ENCODE measurements at regions not wholly inside any gene's neighbourhood (a gene's known extent, or its start where the extent isn't known, plus 50 kb on each side); places are given as distances from the start of the nearest gene placed in this dataset.

DNA sequence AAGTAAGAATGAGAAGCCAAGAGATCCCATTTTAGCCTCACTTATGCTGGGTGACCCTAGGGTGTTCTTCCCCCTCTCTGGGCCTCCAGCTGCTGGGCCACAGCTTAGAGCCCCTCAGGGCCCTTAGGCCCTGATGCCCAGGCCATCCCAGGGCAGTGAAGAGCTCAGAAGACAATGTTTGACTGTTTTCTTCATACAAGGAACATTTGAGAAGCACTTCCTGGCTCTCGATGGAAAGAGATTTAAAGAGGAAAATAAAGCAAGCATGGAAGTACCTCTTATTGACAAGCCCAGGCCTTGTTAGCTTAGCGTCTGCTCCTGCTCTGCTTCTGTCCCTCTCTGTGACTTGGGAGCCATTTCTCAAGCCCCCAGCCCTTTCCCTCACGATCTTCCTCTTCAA lies 165.9 kb upstream of the SMIM23 start:
- H3K27ac ChIP-seq = no peak overlapping the region
- no peak overlapping the region for H3K4me2 ChIP-seq
- no peaks in the 10 kb centered on the region for H3K4me1 ChIP-seq
- no peaks in the 10 kb centered on the region for H3K27me3 ChIP-seq
- TF ChIP-seq Cebpa-rat (IDR thresholded peaks at IDR 0.05) = no peak
- H3K9me3 ChIP-seq = no peaks in the 10 kb centered on the region
- H4K20me1 ChIP-seq = no peaks in the 10 kb centered on the region
- no peaks in the 10 kb centered on the region for H3K36me3 ChIP-seq
- H3K4me3 ChIP-seq = no peak overlapping the region
- H3K9ac ChIP-seq = no peak overlapping the region

DNA sequence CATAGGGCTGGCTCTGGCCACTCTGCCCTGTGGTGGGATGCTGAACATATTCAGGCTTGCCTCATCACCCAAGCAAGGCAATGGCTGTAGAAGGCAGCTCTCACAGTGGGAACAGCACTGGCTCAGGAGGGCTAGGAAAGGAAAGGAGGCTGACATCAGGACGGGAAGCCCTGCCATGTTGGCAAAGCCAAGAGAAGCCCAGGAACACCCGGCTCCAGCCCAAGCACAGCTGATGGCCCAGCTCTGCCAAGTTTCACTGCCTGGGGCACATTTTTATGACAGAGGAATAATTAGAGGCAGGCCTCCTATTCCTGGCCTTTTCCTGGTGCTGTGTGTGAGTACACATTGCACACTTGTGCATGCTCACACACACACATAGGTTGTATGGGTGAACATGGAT lies 163.6 kb upstream of the SMIM23 start:
- no peak for TF ChIP-seq Cebpa-rat (IDR thresholded peaks at IDR 0.05)
- Histone ChIP-seq H3K9me3 (no peaks in the 10 kb centered on the region), H4K20me1 (no peaks in the 10 kb centered on the region), H3K36me3 (no peaks in the 10 kb centered on the region), H3K27me3 (no peaks in the 10 kb centered on the region), H3K4me2 (no peak overlapping the region), H3K27ac (no peak overlapping the region), H3K9ac (no peak overlapping the region), H3K4me3 (no peak overlapping the region), H3K4me1 (no peaks in the 10 kb centered on the region)

DNA sequence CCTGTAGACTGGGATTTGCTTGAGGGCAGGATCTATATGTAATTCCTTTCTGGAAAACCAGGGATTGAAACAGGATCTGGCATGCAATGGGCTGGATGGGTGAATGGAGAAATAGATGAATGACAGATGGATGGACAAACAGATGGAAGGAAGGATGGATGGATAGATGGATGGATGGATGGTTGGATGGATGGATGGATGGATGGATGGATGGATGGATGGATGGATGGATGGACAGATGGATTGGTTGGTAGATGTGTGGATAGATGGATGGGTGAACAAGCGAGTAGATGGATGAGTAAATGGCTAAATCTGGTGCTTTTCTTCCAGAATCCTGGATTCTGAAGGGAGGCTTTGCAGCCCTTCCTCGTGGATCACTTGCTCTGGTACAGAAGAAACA lies 162.5 kb upstream of the SMIM23 start:
- H3K4me1 ChIP-seq = no peaks in the 10 kb centered on the region
- no peak overlapping the region for H3K4me2 ChIP-seq
- H3K4me3 ChIP-seq = no peak overlapping the region
- no peaks in the 10 kb centered on the region for H3K27me3 ChIP-seq
- no peaks in the 10 kb centered on the region for H3K36me3 ChIP-seq
- no peaks in the 10 kb centered on the region for H3K9me3 ChIP-seq
- no peaks in the 10 kb centered on the region for H4K20me1 ChIP-seq
- no peak overlapping the region for H3K9ac ChIP-seq
- H3K27ac ChIP-seq = no peak overlapping the region
- no peak for TF ChIP-seq Cebpa-rat (IDR thresholded peaks at IDR 0.05)

DNA sequence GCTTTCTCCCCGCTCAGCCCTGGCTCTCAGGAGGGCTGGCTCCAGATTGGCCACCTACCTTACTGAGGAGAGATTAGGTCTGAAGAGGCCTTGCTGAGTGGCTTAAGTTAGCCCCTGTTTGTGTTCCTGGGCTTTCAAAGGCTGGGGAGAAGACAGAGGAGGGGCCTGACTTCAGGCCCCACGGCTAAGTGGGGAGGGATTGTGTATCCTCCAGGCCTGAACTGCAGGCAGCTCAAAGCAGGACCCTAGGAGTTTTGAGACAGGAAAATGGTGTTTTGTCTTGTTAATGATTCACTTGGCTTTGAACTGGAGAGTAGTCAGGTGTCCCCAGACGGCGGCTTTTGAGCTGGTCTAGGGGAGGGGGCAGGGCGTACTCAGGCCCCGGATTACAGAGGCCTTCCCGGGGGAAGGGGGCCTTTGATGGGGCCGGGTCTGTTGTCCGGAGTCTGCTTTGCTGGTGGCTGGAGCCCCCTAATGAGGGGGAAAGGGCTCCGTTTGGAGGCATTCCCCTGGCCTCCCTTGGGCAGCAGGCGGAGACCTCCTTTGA lies 162.0 kb upstream of the SMIM23 start:
- Histone ChIP-seq H3K4me1 (no peaks in the 10 kb centered on the region), H3K27me3 (no peaks in the 10 kb centered on the region), H3K4me3 (no peak overlapping the region), H3K27ac (no peak overlapping the region), H4K20me1 (no peaks in the 10 kb centered on the region), H3K4me2 (no peak overlapping the region), H3K9me3 (no peaks in the 10 kb centered on the region), H3K9ac (no peak overlapping the region), H3K36me3 (no peaks in the 10 kb centered on the region)
- TF ChIP-seq Cebpa-rat (IDR thresholded peaks at IDR 0.05) = no peak

DNA sequence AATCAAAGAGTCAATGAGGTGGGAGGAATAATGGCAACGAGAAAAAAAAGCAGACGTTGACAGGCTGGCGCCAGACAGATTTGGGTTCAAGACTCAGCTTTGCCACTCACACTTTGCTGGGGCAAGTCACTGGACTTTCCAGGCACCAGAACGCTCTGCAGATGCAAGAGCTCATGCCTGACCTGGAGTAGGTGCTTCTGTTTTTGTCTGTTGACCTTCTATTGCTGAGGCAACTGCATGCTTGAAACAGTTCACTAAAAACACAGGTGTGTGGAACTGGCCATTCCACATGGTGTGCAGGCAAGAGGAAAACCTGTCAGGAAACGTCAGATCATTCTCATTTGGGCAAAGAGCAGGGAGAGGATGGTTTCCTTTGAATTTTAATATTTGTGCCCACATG lies 161.2 kb upstream of the SMIM23 start:
- H3K4me1 ChIP-seq = peaks cover 2% of the 10 kb centered on the region
- H3K4me2 ChIP-seq = no peak overlapping the region
- TF ChIP-seq Cebpa-rat (IDR thresholded peaks at IDR 0.05) = no peak
- no peak overlapping the region for H3K9ac ChIP-seq
- no peaks in the 10 kb centered on the region for H3K9me3 ChIP-seq
- H3K36me3 ChIP-seq = no peaks in the 10 kb centered on the region
- no peaks in the 10 kb centered on the region for H3K27me3 ChIP-seq
- H3K4me3 ChIP-seq = no peak overlapping the region
- H3K27ac ChIP-seq = no peak overlapping the region
- no peaks in the 10 kb centered on the region for H4K20me1 ChIP-seq

DNA sequence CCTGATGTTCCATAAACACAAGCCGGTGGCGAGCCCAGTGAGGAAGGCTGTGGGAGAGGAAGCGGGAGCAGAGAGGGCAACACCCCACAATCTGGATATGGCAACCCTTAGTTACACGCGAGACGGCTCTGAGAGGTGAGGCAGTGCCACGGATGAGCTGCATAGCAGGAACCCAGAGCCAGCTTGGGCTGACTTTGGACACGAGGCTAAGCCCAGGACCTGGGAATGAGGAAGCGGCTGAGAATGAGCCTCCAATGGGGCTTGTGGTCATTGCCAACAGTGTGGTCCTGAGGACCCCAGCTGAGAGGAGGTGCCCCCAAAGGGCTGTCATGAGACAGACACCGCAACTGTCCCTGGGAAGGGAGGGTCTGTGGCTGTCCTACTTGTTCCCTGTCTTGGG lies 160.0 kb upstream of the SMIM23 start:
- Histone ChIP-seq H4K20me1 (no peaks in the 10 kb centered on the region), H3K36me3 (no peaks in the 10 kb centered on the region), H3K4me3 (no peak overlapping the region), H3K9ac (no peak overlapping the region), H3K27me3 (no peaks in the 10 kb centered on the region), H3K4me1 (peaks cover 15% of the 10 kb centered on the region), H3K9me3 (no peaks in the 10 kb centered on the region), H3K4me2 (no peak overlapping the region), H3K27ac (no peak overlapping the region)
- TF ChIP-seq Cebpa-rat (IDR thresholded peaks at IDR 0.05) = no peak

DNA sequence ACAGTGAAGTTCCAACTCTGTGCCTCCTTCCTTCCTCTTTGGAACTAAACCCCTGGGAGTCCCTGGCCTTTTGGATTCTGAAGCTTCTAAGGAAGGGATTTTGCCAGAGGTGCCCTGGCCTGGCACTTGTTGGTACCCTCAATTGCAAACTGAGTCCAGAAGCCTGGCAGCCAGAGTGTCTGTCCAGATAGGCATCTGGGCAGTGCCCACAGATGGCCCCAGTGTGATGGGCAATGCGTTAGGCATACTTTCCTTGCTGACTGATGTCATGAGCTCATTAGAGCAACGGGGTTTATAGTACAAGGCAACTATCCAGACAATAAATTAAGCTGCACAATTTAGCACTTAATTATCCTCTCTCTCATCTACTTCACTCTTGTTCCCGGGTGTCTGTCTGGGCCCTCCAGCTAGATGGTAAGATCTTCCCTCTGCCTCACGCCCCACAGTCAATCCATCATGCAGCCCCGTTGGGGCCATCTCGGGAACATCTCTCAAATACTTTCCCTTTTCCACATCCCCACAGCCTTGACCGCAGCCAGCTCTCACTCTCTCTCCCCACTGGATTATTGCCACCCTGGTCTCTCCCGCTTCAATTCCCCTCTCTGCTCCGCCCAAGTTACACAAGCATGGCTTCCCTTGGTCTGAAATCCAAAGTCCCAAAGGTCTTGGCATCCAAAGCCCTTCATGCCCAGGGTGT lies 157.5 kb upstream of the SMIM23 start:
- Histone ChIP-seq H4K20me1 (no peaks in the 10 kb centered on the region), H3K27ac (no peak overlapping the region), H3K9me3 (no peaks in the 10 kb centered on the region), H3K27me3 (no peaks in the 10 kb centered on the region), H3K9ac (no peak overlapping the region), H3K4me1 (peaks cover 22% of the 10 kb centered on the region), H3K4me3 (no peak overlapping the region), H3K36me3 (no peaks in the 10 kb centered on the region), H3K4me2 (no peak overlapping the region)
- no peak for TF ChIP-seq Cebpa-rat (IDR thresholded peaks at IDR 0.05)

DNA sequence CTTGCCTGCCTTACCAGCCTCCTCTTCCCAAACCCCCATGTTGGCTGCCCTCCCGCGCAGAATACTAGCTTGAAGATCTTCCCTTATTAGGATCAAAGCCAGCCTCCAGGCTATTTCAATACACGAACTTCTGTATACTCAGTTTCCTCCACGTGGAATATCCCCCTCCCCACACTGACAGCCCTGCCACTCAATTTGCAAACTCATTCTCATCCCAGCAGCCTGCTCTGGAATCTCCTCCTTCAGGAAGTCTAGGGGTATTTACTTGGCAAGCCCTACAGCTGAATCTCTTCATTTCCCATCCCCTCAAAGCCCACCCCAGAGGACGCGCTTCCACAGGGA lies 157.0 kb upstream of the SMIM23 start:
- no peak overlapping the region for H3K4me3 ChIP-seq
- no peaks in the 10 kb centered on the region for H3K27me3 ChIP-seq
- H4K20me1 ChIP-seq = no peaks in the 10 kb centered on the region
- H3K4me1 ChIP-seq = peaks cover 24% of the 10 kb centered on the region
- no peaks in the 10 kb centered on the region for H3K9me3 ChIP-seq
- no peak overlapping the region for H3K4me2 ChIP-seq
- H3K27ac ChIP-seq = no peak overlapping the region
- TF ChIP-seq Cebpa-rat (IDR thresholded peaks at IDR 0.05) = no peak
- H3K9ac ChIP-seq = no peak overlapping the region
- H3K36me3 ChIP-seq = no peaks in the 10 kb centered on the region

DNA sequence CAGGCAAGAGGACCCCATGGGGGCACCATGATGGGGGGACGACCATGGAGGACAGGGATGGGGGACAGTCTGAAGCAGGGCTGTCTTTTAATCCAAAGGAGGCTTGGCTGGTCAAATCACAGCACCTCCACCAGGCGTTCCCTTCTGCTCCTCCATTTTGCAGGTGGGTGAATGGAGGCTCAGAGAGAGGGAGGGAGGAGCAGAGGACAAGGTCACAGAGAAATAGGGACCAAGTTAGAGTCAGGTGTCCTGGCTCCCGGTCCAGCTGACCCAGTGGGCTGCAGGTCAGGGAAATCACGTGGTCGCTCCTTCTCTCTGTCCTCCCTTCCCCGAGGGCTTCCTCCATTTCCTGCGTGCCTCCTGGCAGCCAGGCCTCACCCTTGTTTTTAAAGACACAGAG lies 156.4 kb upstream of the SMIM23 start:
- Histone ChIP-seq H4K20me1 (no peaks in the 10 kb centered on the region), H3K4me2 (peak overlapping the region; percentile 59; the same call in 1 of the 2 replicates), H3K9me3 (no peaks in the 10 kb centered on the region), H3K36me3 (no peaks in the 10 kb centered on the region), H3K4me1 (peaks cover 30% of the 10 kb centered on the region), H3K27me3 (no peaks in the 10 kb centered on the region), H3K27ac (no peak overlapping the region), H3K4me3 (no peak overlapping the region), H3K9ac (no peak overlapping the region)
- TF ChIP-seq Cebpa-rat (IDR thresholded peaks at IDR 0.05) = no peak

DNA sequence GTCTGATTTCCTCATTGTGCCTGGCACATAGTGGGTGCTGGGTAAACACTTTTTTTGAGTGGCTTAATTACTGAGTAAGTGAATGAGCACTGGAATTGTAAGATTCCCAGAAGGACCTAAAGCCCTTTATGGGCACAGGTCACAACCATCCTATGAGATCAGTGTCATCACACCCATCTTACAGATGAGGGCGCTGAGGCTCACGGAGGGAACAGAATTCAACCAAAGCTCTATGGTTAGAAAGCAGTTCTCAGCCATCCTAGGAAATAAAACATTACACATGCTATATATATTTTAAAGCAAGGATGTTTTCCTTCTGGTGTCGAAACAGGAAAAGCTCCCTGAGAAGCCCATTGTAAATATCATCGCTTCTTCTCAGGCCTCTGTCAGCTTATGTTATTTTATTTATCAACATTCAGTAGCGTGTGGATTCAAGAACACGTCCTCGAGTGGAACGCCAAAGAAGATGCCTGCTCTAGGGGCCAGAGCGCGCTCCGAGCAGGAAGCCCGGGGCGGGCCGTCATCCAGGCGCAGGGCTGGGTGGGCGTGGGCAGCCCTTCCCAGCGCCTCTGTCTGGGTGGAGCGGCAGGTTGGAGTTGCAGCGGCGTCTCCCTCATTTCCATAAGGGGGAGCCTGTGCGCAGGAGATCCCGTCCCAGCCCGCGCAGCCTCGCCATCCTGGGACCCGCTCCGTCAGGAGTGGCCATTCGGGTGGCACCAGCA lies 155.8 kb upstream of the SMIM23 start:
- H3K4me3 ChIP-seq = 0 out of 2 replicates have a peak overlapping the region, but pooled peaks have one; percentile 13
- H3K4me1 ChIP-seq = peaks cover 33% of the 10 kb centered on the region
- H3K4me2 ChIP-seq = peak overlapping the region; percentile 59
- TF ChIP-seq Cebpa-rat (IDR thresholded peaks at IDR 0.05) = no peak
- H3K9me3 ChIP-seq = no peaks in the 10 kb centered on the region
- H3K27ac ChIP-seq = no peak overlapping the region
- H3K27me3 ChIP-seq = no peaks in the 10 kb centered on the region
- no peaks in the 10 kb centered on the region for H3K36me3 ChIP-seq
- H3K9ac ChIP-seq = no peak overlapping the region
- no peaks in the 10 kb centered on the region for H4K20me1 ChIP-seq
